Bronchial epithelial cell (primary cell): ENCODE measurements at regions not wholly inside any gene's neighbourhood (a gene's known extent, or its start where the extent isn't known, plus 50 kb on each side); places are given as distances from the start of the nearest gene placed in this dataset.
A peak's percentile ranks its signal among the peaks of the same experiment; 100 is the strongest.

Source experiments
- DNase-seq: peaks from one replicate; pipeline ENCODE4 v3.0.0-alpha.2; 2010; ENCODE audit warnings: low read depth
- FAIRE-seq: peaks from 2 replicates; lab custom pipeline; 2011; peaks lifted over from hg19 to GRCh38; lab: Jason Lieb, UNC
- H3K27me3 ChIP-seq: 2 replicates; pipeline ENCODE4 v1.5.1; 2011; ENCODE audit warnings: low read length; ENCODE audit not compliant: control insufficient read depth, insufficient read depth
- H3K36me3 ChIP-seq: 2 replicates; pipeline ENCODE4 v1.5.1; 2011; ENCODE audit warnings: low read length; ENCODE audit not compliant: control insufficient read depth, insufficient read depth
- H3K4me3 ChIP-seq: 2 replicates; pipeline ENCODE4 v1.5.1; 2011; ENCODE audit warnings: mild to moderate bottlenecking, low read depth, low read length, control low read depth
- CTCF ChIP-seq: IDR thresholded peaks from 2 replicates; pipeline ENCODE4 v1.5.1; 2011; ENCODE audit warnings: mild to moderate bottlenecking, moderate library complexity, low read length, control low read depth, inconsistent platforms; ENCODE audit not compliant: insufficient read depth, severe bottlenecking

GRCh38 chr18:47530695-47531094 is 279.2 kb upstream of the SKOR2 start:
- TF ChIP-seq CTCF, result no peak
- no peaks in the 10 kb centered on the region for H3K36me3 ChIP-seq
- H3K4me3 ChIP-seq, result no peak overlapping the region
- no peak for FAIRE-seq
- H3K27me3 ChIP-seq, result no peaks in the 10 kb centered on the region
- no peak for DNase-seq

- H3K4me3 ChIP-seq, result no peak overlapping the region
- no peak for TF ChIP-seq CTCF
- FAIRE-seq (no peak), DNase-seq (no peak)
- H3K27me3 ChIP-seq, result no peaks in the 10 kb centered on the region
- no peaks in the 10 kb centered on the region for H3K36me3 ChIP-seq
These were observed 276.9 kb upstream of the SKOR2 start for GRCh38 chr18:47528343-47528742.

- no peak for FAIRE-seq
- Histone ChIP-seq H3K27me3 (no peaks in the 10 kb centered on the region), H3K36me3 (no peaks in the 10 kb centered on the region), H3K4me3 (no peak overlapping the region)
- no peak for DNase-seq
- TF ChIP-seq CTCF, result no peak
These were observed 274.7 kb upstream of the SKOR2 start for GRCh38 chr18:47526147-47526546.

GRCh38 chr18:47522359-47522758 is 270.9 kb upstream of the SKOR2 start:
- no peaks in the 10 kb centered on the region for H3K36me3 ChIP-seq
- FAIRE-seq (no peak), DNase-seq (peak; percentile 0)
- TF ChIP-seq CTCF, result no peak
- H3K4me3 ChIP-seq, result no peak overlapping the region
- no peaks in the 10 kb centered on the region for H3K27me3 ChIP-seq

GRCh38 chr18:47520263-47520662 is 268.8 kb upstream of the SKOR2 start:
- no peaks in the 10 kb centered on the region for H3K27me3 ChIP-seq
- no peaks in the 10 kb centered on the region for H3K36me3 ChIP-seq
- no peak for FAIRE-seq
- TF ChIP-seq CTCF, result no peak
- no peak for DNase-seq
- H3K4me3 ChIP-seq, result no peak overlapping the region

GRCh38 chr18:47519706-47520105 is 268.2 kb upstream of the SKOR2 start:
- Histone ChIP-seq H3K27me3 (no peaks in the 10 kb centered on the region), H3K36me3 (no peaks in the 10 kb centered on the region), H3K4me3 (no peak overlapping the region)
- no peak for DNase-seq
- TF ChIP-seq CTCF, result no peak
- no peak for FAIRE-seq
